Upper lobe of left lung (tissue), 6 donors: ENCODE measurements at regions not wholly inside any gene's neighbourhood (a gene's known extent, or its start where the extent isn't known, plus 50 kb on each side); places are given as distances from the start of the nearest gene placed in this dataset.

Experiments used
- ATAC-seq, 2 donors: fragments of 200-7000 bp; cut with Tn5 transposase; one replicate each; pipeline ENCODE4 v1.9.1; 2022; ENCODE audit warnings: mild to moderate bottlenecking in 2 of 2, moderate library complexity in 2 of 2; ENCODE audit not compliant: low FRiP score in 2 of 2
- DNase-seq, 2 donors: peaks; one replicate each; pipeline ENCODE4 v3.0.0-alpha.2; 2019 to 2020
- H3K27ac ChIP-seq, 4 donors: fragments of 200-600 bp; sonication (generic); one replicate each; pipeline ENCODE4 v1.5.1; 2016 to 2019
- H3K27me3 ChIP-seq, 4 donors: fragments of 200-600 bp; sonication (generic); one replicate each; pipeline ENCODE4 v1.5.1; 2017 to 2019
- H3K36me3 ChIP-seq, 4 donors: fragments of 200-600 bp; sonication (generic); one replicate each; pipeline ENCODE4 v1.5.1; 2016 to 2019
- H3K4me1 ChIP-seq, 4 donors: fragments of 200-600 bp; sonication (generic); one replicate each; pipeline ENCODE4 v1.5.1; 2018 to 2019
- H3K4me3 ChIP-seq, 4 donors: fragments of 200-600 bp; sonication (generic); one replicate each; pipeline ENCODE4 v1.5.1; 2017 to 2019; ENCODE audit warnings: mild to moderate bottlenecking in 2 of 4, moderate library complexity in 1 of 4
- H3K9me3 ChIP-seq, 4 donors: fragments of 200-600 bp; sonication (generic); one replicate each; pipeline ENCODE4 v1.5.1; 2018 to 2019
- CTCF ChIP-seq, 6 experiments: fragments of 450-650 bp in 4 of 6; fragments of 200-600 bp in 2 of 6; sonication (generic) in 2 of 6; IDR thresholded peaks; one replicate each; pipeline ENCODE4 v1.5.1; 2016 to 2019; ENCODE audit warnings: antibody characterized with exemption in 6 of 6
- EP300 ChIP-seq, 4 donors: sonication (generic); formaldehyde crosslinking; IDR thresholded peaks; one replicate each; pipeline ENCODE4 v1.5.1; 2017; ENCODE audit warnings: antibody characterized with exemption in 4 of 4, control low read depth in 2 of 4
- POLR2A ChIP-seq, 4 donors: fragments of 450-650 bp; IDR thresholded peaks; one replicate each; pipeline ENCODE4 v1.5.1; 2016 to 2017; ENCODE audit warnings: antibody characterized with exemption in 4 of 4, mild to moderate bottlenecking in 2 of 4
- POLR2AphosphoS5 ChIP-seq, 2 donors: sonication (generic); formaldehyde crosslinking; IDR thresholded peaks; one replicate each; pipeline ENCODE4 v1.5.1; 2017; ENCODE audit warnings: antibody characterized with exemption in 2 of 2
- WGBS, 2 donors: methylation state at CpG; one replicate each; pipeline ENCODE4 v1.1.5; 2017 to 2018; 5-methylcytosine and 5-hydroxymethylcytosine counted together
- donor health status: DM: no; HTN: no; CAD: no; lungs with moderate emphysema.
- donor health status: DM: no; HTN: yes; CAD: no; lungs with severe emphysema.

GRCh38 chrX:3192835-3193234, 151.6 kb downstream of the ARSF start:
- Histone ChIP-seq H3K9me3 (no peaks in the 10 kb centered on the region), H3K27ac (no peak overlapping the region), H3K36me3 (no peaks in the 10 kb centered on the region), H3K27me3 (no peaks in the 10 kb centered on the region), H3K4me1 (no peaks in the 10 kb centered on the region), H3K4me3 (no peak overlapping the region)
- TF ChIP-seq CTCF (IDR thresholded peaks at IDR 0.05) (no peak), POLR2AphosphoS5 (IDR thresholded peaks at IDR 0.05) (no peak), POLR2A (IDR thresholded peaks at IDR 0.05) (no peak), EP300 (IDR thresholded peaks at IDR 0.05) (no peak)
- 66 to 73% methylated on average over 4 of the region's 4 CpGs for WGBS, 2 donors
- ATAC-seq = no peak
- no peak for DNase-seq

GRCh38 chrX:3191796-3192195, 150.5 kb downstream of the ARSF start:
- Histone ChIP-seq H3K27ac (no peak overlapping the region), H3K4me3 (no peak overlapping the region), H3K4me1 (no peaks in the 10 kb centered on the region), H3K27me3 (no peaks in the 10 kb centered on the region), H3K9me3 (no peaks in the 10 kb centered on the region), H3K36me3 (no peaks in the 10 kb centered on the region)
- TF ChIP-seq EP300 (IDR thresholded peaks at IDR 0.05) = no peak
- TF ChIP-seq POLR2A (IDR thresholded peaks at IDR 0.05) = no peak
- no peak for TF ChIP-seq CTCF (IDR thresholded peaks at IDR 0.05)
- no peak for TF ChIP-seq POLR2AphosphoS5 (IDR thresholded peaks at IDR 0.05)
- ATAC-seq (no peak), DNase-seq (no peak)
- 63 to 65% methylated on average over 2 to 5 of the region's 5 CpGs for WGBS, 2 donors

DNA sequence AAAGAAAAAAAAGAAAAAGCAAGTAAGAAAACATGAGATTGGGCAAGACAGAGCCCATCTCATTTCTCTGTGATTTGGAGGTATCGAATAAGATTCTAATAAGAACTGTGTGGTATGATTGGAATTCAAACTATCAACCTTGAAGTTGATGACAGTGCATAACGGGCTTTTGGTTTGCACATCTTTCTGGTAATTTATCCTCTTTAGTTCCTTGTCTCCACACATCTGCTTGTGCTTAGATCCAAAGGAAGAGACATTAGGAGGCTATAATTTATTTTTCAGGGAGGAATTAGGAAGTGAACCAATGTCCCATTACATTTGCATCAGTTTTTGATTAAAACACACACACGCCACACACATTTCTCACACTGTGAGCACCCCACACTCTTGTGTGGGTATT, 149.9 kb downstream of the ARSF start:
- Histone ChIP-seq H3K9me3 (no peaks in the 10 kb centered on the region), H3K27ac (no peak overlapping the region), H3K4me3 (no peak overlapping the region), H3K27me3 (no peaks in the 10 kb centered on the region), H3K4me1 (no peaks in the 10 kb centered on the region), H3K36me3 (no peaks in the 10 kb centered on the region)
- no peak for DNase-seq
- WGBS, 2 donors = 59 to 75% methylated on average over 3 of the region's 3 CpGs
- no peak for ATAC-seq
- TF ChIP-seq POLR2AphosphoS5 (IDR thresholded peaks at IDR 0.05) (no peak), EP300 (IDR thresholded peaks at IDR 0.05) (no peak), POLR2A (IDR thresholded peaks at IDR 0.05) (no peak)

GRCh38 chrX:3184176-3184930, 143.1 kb downstream of the ARSF start:
- Histone ChIP-seq H3K4me1 (peaks cover 0 to 10% (median 1%) of the 10 kb centered on the region in 4 donors), H3K27ac (peak overlapping the region in 1 of 4 donors; percentile 61), H3K27me3 (no peaks in the 10 kb centered on the region), H3K36me3 (no peaks in the 10 kb centered on the region), H3K4me3 (no peak overlapping the region), H3K9me3 (no peaks in the 10 kb centered on the region)
- TF ChIP-seq EP300 (IDR thresholded peaks at IDR 0.05) (no peak), POLR2A (IDR thresholded peaks at IDR 0.05) (no peak), CTCF (IDR thresholded peaks at IDR 0.05) (no peak), POLR2AphosphoS5 (IDR thresholded peaks at IDR 0.05) (no peak)
- 36 to 39% methylated on average over 5 of the region's 5 CpGs for WGBS, 2 donors
- ATAC-seq = peak in 1 of 2 donors; percentile 84
- DNase-seq = no peak

- WGBS, 2 donors = 56 to 67% methylated on average over 1 of the region's 1 CpG
- no peak overlapping the region for H3K27ac ChIP-seq
- H3K4me3 ChIP-seq = no peak overlapping the region
- no peak for ATAC-seq
- H3K4me1 ChIP-seq = peaks cover 0 to 10% (median 1%) of the 10 kb centered on the region in 4 donors
- no peaks in the 10 kb centered on the region for H3K36me3 ChIP-seq
- no peak for DNase-seq
- no peaks in the 10 kb centered on the region for H3K9me3 ChIP-seq
- no peak for TF ChIP-seq CTCF (IDR thresholded peaks at IDR 0.05)
- TF ChIP-seq EP300 (IDR thresholded peaks at IDR 0.05) = no peak
- no peak for TF ChIP-seq POLR2AphosphoS5 (IDR thresholded peaks at IDR 0.05)
- TF ChIP-seq POLR2A (IDR thresholded peaks at IDR 0.05) = no peak
- no peaks in the 10 kb centered on the region for H3K27me3 ChIP-seq
Measured at GRCh38 chrX:3181846-3182245, 140.6 kb downstream of the ARSF start.
